ENCODE measurements at regions not wholly inside any gene's neighbourhood (a gene's known extent, or its start where the extent isn't known, plus 50 kb on each side); places are given as distances from the start of the nearest gene placed in this dataset.

DNA sequence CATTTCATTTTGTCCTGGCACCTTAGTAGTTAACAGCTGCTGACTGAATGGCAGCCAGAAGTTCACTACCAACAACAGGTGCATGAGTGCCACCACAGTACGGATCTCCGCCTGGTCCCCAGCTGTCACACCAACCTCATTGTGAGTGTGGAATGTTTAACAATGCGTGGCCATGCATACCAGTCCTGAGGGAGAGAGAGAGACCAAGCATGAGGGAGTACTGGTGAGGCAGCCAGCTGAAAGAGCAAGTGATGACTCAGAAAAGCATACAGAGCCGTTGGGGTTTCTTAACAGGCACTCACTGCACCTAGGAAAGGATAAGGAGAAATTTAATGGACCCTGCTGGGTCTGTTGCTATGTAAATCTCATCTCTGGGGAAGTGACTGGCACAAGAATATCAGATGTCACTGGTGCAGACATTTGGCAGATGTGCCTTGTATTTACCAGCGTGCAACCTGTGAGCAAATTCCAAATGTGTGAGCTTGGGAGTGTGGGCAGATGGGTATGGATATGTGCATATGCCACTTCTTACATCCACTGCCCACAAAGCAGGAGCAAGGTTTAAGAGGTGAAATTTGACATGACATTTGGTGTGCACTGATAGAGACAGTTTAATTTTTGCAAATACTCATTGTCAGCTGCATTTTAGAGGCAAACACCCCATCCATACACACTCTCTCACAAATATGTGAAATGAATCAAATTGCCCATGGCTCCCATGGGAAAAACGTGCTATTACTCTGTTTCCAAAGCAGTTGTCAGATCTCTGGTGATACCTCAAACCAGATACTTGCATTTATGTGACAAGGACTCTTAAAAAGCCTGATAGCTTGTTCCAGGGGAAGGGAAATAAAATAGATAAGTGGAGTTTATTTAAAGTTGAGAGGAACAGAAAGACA lies 245.2 kb upstream of the ARPP21 start:
- intact Hi-C loops (cut with micrococcal nuclease; ENCODE audit: unreplicated experiment) = no loop called here
- TF ChIP-seq REST (IDR thresholded peaks at IDR 0.05; ENCODE audit: insufficient read depth in 1 of 2, low read depth in 2 of 2, low read length in 1 of 2) (no peak), POLR2AphosphoS5 (IDR thresholded peaks at IDR 0.05; ENCODE audit: low read depth, low read length) (no peak), TCF7L2 (IDR thresholded peaks at IDR 0.05; ENCODE audit: low read depth, low read length) (no peak), SIN3A (IDR thresholded peaks at IDR 0.05; ENCODE audit: borderline replicate concordance, insufficient read depth, low read depth, low read length) (no peak)
- TF ChIP-seq, protein P1, sequence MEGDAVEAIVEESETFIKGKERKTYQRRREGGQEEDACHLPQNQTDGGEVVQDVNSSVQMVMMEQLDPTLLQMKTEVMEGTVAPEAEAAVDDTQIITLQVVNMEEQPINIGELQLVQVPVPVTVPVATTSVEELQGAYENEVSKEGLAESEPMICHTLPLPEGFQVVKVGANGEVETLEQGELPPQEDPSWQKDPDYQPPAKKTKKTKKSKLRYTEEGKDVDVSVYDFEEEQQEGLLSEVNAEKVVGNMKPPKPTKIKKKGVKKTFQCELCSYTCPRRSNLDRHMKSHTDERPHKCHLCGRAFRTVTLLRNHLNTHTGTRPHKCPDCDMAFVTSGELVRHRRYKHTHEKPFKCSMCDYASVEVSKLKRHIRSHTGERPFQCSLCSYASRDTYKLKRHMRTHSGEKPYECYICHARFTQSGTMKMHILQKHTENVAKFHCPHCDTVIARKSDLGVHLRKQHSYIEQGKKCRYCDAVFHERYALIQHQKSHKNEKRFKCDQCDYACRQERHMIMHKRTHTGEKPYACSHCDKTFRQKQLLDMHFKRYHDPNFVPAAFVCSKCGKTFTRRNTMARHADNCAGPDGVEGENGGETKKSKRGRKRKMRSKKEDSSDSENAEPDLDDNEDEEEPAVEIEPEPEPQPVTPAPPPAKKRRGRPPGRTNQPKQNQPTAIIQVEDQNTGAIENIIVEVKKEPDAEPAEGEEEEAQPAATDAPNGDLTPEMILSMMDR (IDR thresholded peaks at IDR 0.05) = no peak
- CTCF ChIA-PET = no interaction called here
- in situ Hi-C loops (cut with HindIII; ENCODE audit: low pct_unique_long_range_greater_than_20kb, low sequenced_read_pairs) = no loop called here
- Histone ChIP-seq H3K4me3 (ENCODE audit: low read depth in 2 of 2, low read length in 2 of 2) (no peak overlapping the region), H3K27me3 (ENCODE audit: control insufficient read depth, insufficient read depth, low read length) (no peaks in the 10 kb centered on the region), H3K27ac (ENCODE audit: low read length) (no peak overlapping the region), H3K4me1 (ENCODE audit: control insufficient read depth, insufficient read depth, low read length) (no peaks in the 10 kb centered on the region), H3K36me3 (ENCODE audit: control insufficient read depth, insufficient read depth, low read length) (no peaks in the 10 kb centered on the region), H3K9me3 (ENCODE audit: control insufficient read depth, insufficient read depth, low read depth, low read length) (no peaks in the 10 kb centered on the region)
- ATAC-seq = no peak
- no TSS peak for BruUV-seq (replicated peaks)
- POLR2A ChIA-PET = no interaction called here
- no peak for DNase-seq (ENCODE audit: low read depth, low spot score)

DNA sequence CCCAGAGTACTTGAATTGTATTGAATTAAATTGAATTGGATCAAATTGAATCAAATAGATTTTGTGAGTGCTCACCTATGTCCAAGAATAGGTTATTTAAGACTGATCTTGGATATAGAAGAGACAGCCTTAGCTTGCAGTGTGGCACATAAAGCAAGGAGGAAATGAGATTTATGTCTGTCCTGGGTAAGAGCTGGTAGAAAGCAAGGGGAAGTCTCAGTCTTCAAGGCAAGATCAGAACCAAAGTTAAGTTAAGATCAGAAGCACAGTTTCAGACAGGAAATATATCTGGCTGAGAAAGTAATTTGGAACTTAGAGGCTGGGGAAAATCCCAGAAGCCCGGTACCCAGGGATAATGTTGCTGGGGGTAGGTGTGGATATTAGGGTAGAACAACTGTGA lies 244.4 kb upstream of the ARPP21 start:
- no peaks in the 10 kb centered on the region for H3K36me3 ChIP-seq (ENCODE audit: control insufficient read depth, insufficient read depth, low read length)
- ChIA-PET POLR2A (no interaction called here), CTCF (no interaction called here)
- no peaks in the 10 kb centered on the region for H3K27me3 ChIP-seq (ENCODE audit: control insufficient read depth, insufficient read depth, low read length)
- no peak overlapping the region for H3K4me3 ChIP-seq (ENCODE audit: low read depth in 2 of 2, low read length in 2 of 2)
- no peak for DNase-seq (ENCODE audit: low read depth, low spot score)
- intact Hi-C loops (cut with micrococcal nuclease; ENCODE audit: unreplicated experiment) = no loop called here
- no TSS peak for BruUV-seq (replicated peaks)
- in situ Hi-C loops (cut with HindIII; ENCODE audit: low pct_unique_long_range_greater_than_20kb, low sequenced_read_pairs) = no loop called here
- TF ChIP-seq, protein P1 (IDR thresholded peaks at IDR 0.05) = no peak
- TF ChIP-seq POLR2AphosphoS5 (IDR thresholded peaks at IDR 0.05; ENCODE audit: low read depth, low read length) = no peak
- no peak for TF ChIP-seq SIN3A (IDR thresholded peaks at IDR 0.05; ENCODE audit: borderline replicate concordance, insufficient read depth, low read depth, low read length)
- TF ChIP-seq REST (IDR thresholded peaks at IDR 0.05; ENCODE audit: insufficient read depth in 1 of 2, low read depth in 2 of 2, low read length in 1 of 2) = no peak
- TF ChIP-seq TCF7L2 (IDR thresholded peaks at IDR 0.05; ENCODE audit: low read depth, low read length) = no peak
- H3K4me1 ChIP-seq (ENCODE audit: control insufficient read depth, insufficient read depth, low read length) = no peaks in the 10 kb centered on the region
- H3K27ac ChIP-seq (ENCODE audit: low read length) = no peak overlapping the region
- no peaks in the 10 kb centered on the region for H3K9me3 ChIP-seq (ENCODE audit: control insufficient read depth, insufficient read depth, low read depth, low read length)
- ATAC-seq = no peak
